Common myeloid progenitor, CD34-positive (primary cell): ENCODE measurements at regions not wholly inside any gene's neighbourhood (a gene's known extent, or its start where the extent isn't known, plus 50 kb on each side); places are given as distances from the start of the nearest gene placed in this dataset.

Experiments
- CTCF ChIA-PET: fragments of 350-600 bp; sonication (Branson Sonifier 250); formaldehyde crosslinking; loops from one replicate; lab custom pipeline; 2021; ENCODE audit warnings: antibody characterized with exemption; lab: Charles Lee
- POLR2A ChIA-PET: fragments of 350-600 bp; sonication (Branson Sonifier 250); formaldehyde crosslinking; loops from one replicate; lab custom pipeline; 2021; ENCODE audit warnings: antibody characterized with exemption; lab: Charles Lee
- DNase-seq, 3 donors: peaks; one replicate each; pipeline versions ENCODE4 v3.0.0 to v3.0.0-alpha.2; 2013
- H3K27ac ChIP-seq, 2 experiments: 1 replicate in 1 of 2; 2 replicates in 1 of 2; pipeline ENCODE4 v1.7.0; 2013; ENCODE audit warnings: inconsistent platforms in 2 of 2, low read length in 2 of 2, mild to moderate bottlenecking in 2 of 2, low read depth in 1 of 2, moderate library complexity in 1 of 2; ENCODE audit not compliant: severe bottlenecking in 2 of 2, insufficient read depth in 1 of 2, poor library complexity in 1 of 2
- H3K27me3 ChIP-seq, 5 experiments: replicated peaks in 2 of 5; 1 replicate in 3 of 5; 2 replicates in 2 of 5; pipeline versions ENCODE4 v1.6.1 to v1.7.0; 2013; ENCODE audit warnings: low read length in 4 of 5, mild to moderate bottlenecking in 2 of 5, moderate library complexity in 2 of 5, inconsistent platforms in 1 of 5; ENCODE audit not compliant: insufficient read depth in 5 of 5, control insufficient read depth in 4 of 5
- H3K36me3 ChIP-seq, 4 experiments: 1 replicate in 2 of 4; 2 replicates in 2 of 4; pipeline versions ENCODE4 v1.6.1 to v1.7.0; 2013; ENCODE audit warnings: low read length in 3 of 4, control low read depth in 1 of 4, mild to moderate bottlenecking in 1 of 4; ENCODE audit not compliant: control insufficient read depth in 4 of 4, insufficient read depth in 4 of 4
- H3K4me1 ChIP-seq, 4 experiments: 1 replicate in 3 of 4; 2 replicates in 1 of 4; pipeline versions ENCODE4 v1.6.1 to v1.7.1; 2013; ENCODE audit warnings: low read length in 3 of 4, mild to moderate bottlenecking in 3 of 4, control low read depth in 1 of 4, inconsistent platforms in 1 of 4, moderate library complexity in 1 of 4; ENCODE audit not compliant: control insufficient read depth in 4 of 4, insufficient read depth in 4 of 4; ENCODE audit errors: control extremely low read depth in 1 of 4
- H3K4me3 ChIP-seq, 7 experiments: 1 replicate in 4 of 7; 2 replicates in 3 of 7; pipeline versions ENCODE4 v1.5.1 to v1.7.0; 2013; ENCODE audit warnings: mild to moderate bottlenecking in 7 of 7, low read length in 6 of 7, moderate library complexity in 6 of 7, inconsistent platforms in 2 of 7, low read depth in 2 of 7, control low read depth in 1 of 7; ENCODE audit not compliant: insufficient read depth in 4 of 7, control insufficient read depth in 1 of 7; ENCODE audit errors: extremely low read depth in 1 of 7
- H3K9me3 ChIP-seq, 5 experiments: 1 replicate in 4 of 5; 2 replicates in 1 of 5; pipeline versions ENCODE4 v1.6.1 to v1.7.1; 2013; ENCODE audit warnings: low read length in 4 of 5, mild to moderate bottlenecking in 2 of 5, inconsistent platforms in 1 of 5, low read depth in 1 of 5, moderate library complexity in 1 of 5; ENCODE audit not compliant: control insufficient read depth in 4 of 5, insufficient read depth in 2 of 5; ENCODE audit errors: control extremely low read depth in 1 of 5
- WGBS: methylation state at CpG from one replicate; pipeline ENCODE4 v1.1.5; 2013; ENCODE audit not compliant: insufficient coverage; 5-methylcytosine and 5-hydroxymethylcytosine counted together

GRCh38 chr2:4827836-4828235 lies 864.3 kb upstream of the SOX11 start:
- Histone ChIP-seq H3K36me3 (no peaks in the 10 kb centered on the region), H3K4me3 (no peak overlapping the region), H3K4me1 (no peaks in the 10 kb centered on the region), H3K9me3 (no peaks in the 10 kb centered on the region), H3K27ac (no peak overlapping the region), H3K27me3 (no peaks in the 10 kb centered on the region)
- no peak for DNase-seq
- CTCF ChIA-PET, result no interaction called here
- WGBS, result 88% methylated on average over 3 of the region's 3 CpGs
- POLR2A ChIA-PET, result no interaction called here

GRCh38 chr2:4828682-4829374 lies 863.4 kb upstream of the SOX11 start:
- H3K27ac ChIP-seq, result no peak overlapping the region
- no peaks in the 10 kb centered on the region for H3K27me3 ChIP-seq
- H3K4me3 ChIP-seq, result no peak overlapping the region
- no peaks in the 10 kb centered on the region for H3K4me1 ChIP-seq
- POLR2A ChIA-PET, result no interaction called here
- 97% methylated on average over 8 of the region's 8 CpGs for WGBS
- DNase-seq, result no peak
- no peaks in the 10 kb centered on the region for H3K9me3 ChIP-seq
- no peaks in the 10 kb centered on the region for H3K36me3 ChIP-seq
- CTCF ChIA-PET, result no interaction called here

GRCh38 chr2:4831751-4832150 lies 860.4 kb upstream of the SOX11 start:
- ChIA-PET CTCF (no interaction called here), POLR2A (no interaction called here)
- no peak overlapping the region for H3K4me3 ChIP-seq
- no peak overlapping the region for H3K27ac ChIP-seq
- no peaks in the 10 kb centered on the region for H3K36me3 ChIP-seq
- no peaks in the 10 kb centered on the region for H3K27me3 ChIP-seq
- H3K4me1 ChIP-seq, result no peaks in the 10 kb centered on the region
- no peak for DNase-seq
- no peaks in the 10 kb centered on the region for H3K9me3 ChIP-seq

- H3K4me3 ChIP-seq, result no peak overlapping the region
- POLR2A ChIA-PET, result no interaction called here
- H3K9me3 ChIP-seq, result no peaks in the 10 kb centered on the region
- no peak for DNase-seq
- H3K27me3 ChIP-seq, result no peaks in the 10 kb centered on the region
- CTCF ChIA-PET, result no interaction called here
- 100% methylated on average over 4 of the region's 5 CpGs for WGBS
- no peak overlapping the region for H3K27ac ChIP-seq
- no peaks in the 10 kb centered on the region for H3K36me3 ChIP-seq
- H3K4me1 ChIP-seq, result no peaks in the 10 kb centered on the region
Observed at GRCh38 chr2:4832642-4833041, 859.5 kb upstream of the SOX11 start.

- WGBS, result no CpG with 5 or more reads among the region's 2 CpGs
- Histone ChIP-seq H3K4me3 (no peak overlapping the region), H3K27me3 (no peaks in the 10 kb centered on the region), H3K4me1 (no peaks in the 10 kb centered on the region), H3K36me3 (no peaks in the 10 kb centered on the region), H3K9me3 (no peaks in the 10 kb centered on the region), H3K27ac (no peak overlapping the region)
- CTCF ChIA-PET, result no interaction called here
- no peak for DNase-seq
- POLR2A ChIA-PET, result no interaction called here
Observed at GRCh38 chr2:4838626-4839025, 853.6 kb upstream of the SOX11 start.

- no peak for DNase-seq
- Histone ChIP-seq H3K9me3 (no peaks in the 10 kb centered on the region), H3K27ac (no peak overlapping the region), H3K4me3 (no peak overlapping the region), H3K4me1 (no peaks in the 10 kb centered on the region), H3K36me3 (no peaks in the 10 kb centered on the region), H3K27me3 (no peaks in the 10 kb centered on the region)
- ChIA-PET CTCF (no interaction called here), POLR2A (no interaction called here)
- WGBS, result 100% methylated on average over 2 of the region's 2 CpGs
Observed at GRCh38 chr2:4840791-4841190, 851.4 kb upstream of the SOX11 start.

GRCh38 chr2:4844881-4845280 lies 847.3 kb upstream of the SOX11 start:
- POLR2A ChIA-PET, result no interaction called here
- 59% methylated on average over 5 of the region's 6 CpGs for WGBS

More at GRCh38 chr2:4844881-4845280, 847.3 kb upstream of the SOX11 start:
- Histone ChIP-seq H3K36me3 (no peaks in the 10 kb centered on the region), H3K27ac (no peak overlapping the region), H3K27me3 (no peaks in the 10 kb centered on the region), H3K4me3 (no peak overlapping the region), H3K4me1 (no peaks in the 10 kb centered on the region), H3K9me3 (no peaks in the 10 kb centered on the region)
- no peak for DNase-seq
- CTCF ChIA-PET, result interaction anchor here (0.6 kb wide), 1 partner anchor 275 kb away, joined by 3 read pairs; no protein-coding TSS in a partner anchor
